ENCODE measurements at regions not wholly inside any gene's neighbourhood (a gene's known extent, or its start where the extent isn't known, plus 50 kb on each side); places are given as distances from the start of the nearest gene placed in this dataset.

GRCh38 chr7:136144182-136144581 lies 167.0 kb upstream of the MTPN start:
- H3K4me1 ChIP-seq (replicated peaks in 1 of 4; ENCODE audit: control insufficient read depth in 3 of 4, insufficient read depth in 4 of 4, low read length in 3 of 4): no peaks in the 10 kb centered on the region
- no peak overlapping the region for H4K91ac ChIP-seq (replicated peaks; ENCODE audit: insufficient read length, low read length)
- FAIRE-seq (no peak), DNase-seq (ENCODE audit: low read depth in 1 of 2, low spot score in 2 of 2) (no peak)
- H3K4ac ChIP-seq (replicated peaks; ENCODE audit: insufficient read length, low read depth, low read length): no peak overlapping the region
- no peak overlapping the region for H4K5ac ChIP-seq (ENCODE audit: insufficient read length, low read depth, low read length)
- H3K23me2 ChIP-seq (ENCODE audit: low read depth, low read length): no peaks in the 10 kb centered on the region
- CTCF ChIA-PET (ENCODE audit: partially characterized antibody): interaction anchor here (1.0 kb wide), 1 partner anchor 239 kb away, joined by 6 read pairs; no protein-coding TSS in a partner anchor
- no peak overlapping the region for H2BK5ac ChIP-seq (ENCODE audit: low read depth, low read length)
- POLR2A ChIA-PET (ENCODE audit: partially characterized antibody): no interaction called here
- no peak overlapping the region for H2AFZ ChIP-seq (ENCODE audit: low read length)
- H4K20me1 ChIP-seq (replicated peaks in 1 of 2; ENCODE audit: control insufficient read depth in 1 of 2, insufficient read depth in 2 of 2, low read length in 2 of 2): no peaks in the 10 kb centered on the region
- H3K36me3 ChIP-seq (ENCODE audit: control insufficient read depth in 2 of 4, insufficient read depth in 4 of 4, low read length in 3 of 4): no peaks in the 10 kb centered on the region
- no peaks in the 10 kb centered on the region for H3K9me3 ChIP-seq (ENCODE audit: insufficient read depth in 2 of 2, low read depth in 1 of 2, low read length in 1 of 2)
- H3K79me2 ChIP-seq (ENCODE audit: control insufficient read depth in 1 of 2, insufficient read depth in 2 of 2, low read length in 2 of 2): no peaks in the 10 kb centered on the region
- no peak overlapping the region for H3K56ac ChIP-seq (replicated peaks; ENCODE audit: insufficient read length, low read depth, low read length)
- H2AK5ac ChIP-seq (ENCODE audit: low read depth, low read length): no peak overlapping the region
- 94% methylated on average over 1 of the region's 2 CpGs; no CpG with 5 or more reads in 1 of the 2 experiments for WGBS, 2 experiments (ENCODE audit: extremely low coverage in 1 of 2, insufficient coverage in 1 of 2, insufficient read length in 1 of 2, insufficient replicate concordance in 2 of 2, low coverage in 1 of 2, low lambda C conversion rate in 2 of 2, missing lambda C conversion rate in 1 of 2)
- no peak overlapping the region for H2BK20ac ChIP-seq (ENCODE audit: low read length)
- no peak overlapping the region for H3K4me3 ChIP-seq (ENCODE audit: extremely low read depth in 1 of 4, insufficient read depth in 2 of 4, low read depth in 3 of 4, low read length in 4 of 4)
- no peak overlapping the region for H3K27ac ChIP-seq (ENCODE audit: low read depth, low read length)
- H3K9ac ChIP-seq (replicated peaks in 1 of 4; ENCODE audit: extremely low read depth in 1 of 4, low read depth in 3 of 4, low read length in 3 of 4): no peak overlapping the region
- no peaks in the 10 kb centered on the region for H3K79me1 ChIP-seq (ENCODE audit: low read depth, low read length)
- no peak overlapping the region for H3K23ac ChIP-seq (ENCODE audit: insufficient read length)
- H3K4me2 ChIP-seq (ENCODE audit: insufficient read depth in 1 of 2, low read depth in 2 of 2, low read length in 2 of 2): no peak overlapping the region
- no peak overlapping the region for H2BK15ac ChIP-seq (ENCODE audit: low read length)
- no peak overlapping the region for H3K18ac ChIP-seq (ENCODE audit: extremely low read depth, low read length)
- H2BK120ac ChIP-seq (replicated peaks; ENCODE audit: low read depth, low read length): no peak overlapping the region
- no peak overlapping the region for H3K14ac ChIP-seq (ENCODE audit: insufficient read length)
- H2BK12ac ChIP-seq (ENCODE audit: low read depth, low read length): no peak overlapping the region
- TF ChIP-seq JUN (IDR thresholded peaks at IDR 0.05; ENCODE audit: low read depth, low read length): no peak
- H4K8ac ChIP-seq (ENCODE audit: extremely low read depth, insufficient read depth, low read length): no peak overlapping the region
- no peaks in the 10 kb centered on the region for H3K27me3 ChIP-seq (replicated peaks in 1 of 4; ENCODE audit: control insufficient read depth in 3 of 4, extremely low read depth in 1 of 4, insufficient read depth in 3 of 4, low read length in 3 of 4)
